ENCODE measurements at regions not wholly inside any gene's neighbourhood (a gene's known extent, or its start where the extent isn't known, plus 50 kb on each side); places are given as distances from the start of the nearest gene placed in this dataset.
"Not testable (repeated sequence)": the region's sequence is repeated elsewhere in the genome, so short reads cannot be mapped to it uniquely, and the experiment has no call there.

- FAIRE-seq (no peak), DNase-seq (peak; percentile 4 to 8)
- peaks cover 0 to 6% (median 0%) of the 10 kb centered on the region in 3 donors for H3K4me1 ChIP-seq (ENCODE audit: control insufficient read depth in 3 of 3, insufficient read depth in 2 of 3, low read depth in 1 of 3, low read length in 2 of 3)
- H3K27ac ChIP-seq (ENCODE audit: low read depth in 1 of 3, low read length in 2 of 3), result no peak overlapping the region
- H3K27me3 ChIP-seq (ENCODE audit: control insufficient read depth in 3 of 3, insufficient read depth in 3 of 3, low read length in 3 of 3), result no peaks in the 10 kb centered on the region
- H3K4me3 ChIP-seq (ENCODE audit: low read depth in 1 of 3, low read length in 3 of 3), result no peak overlapping the region
- 15 to 54% (median 29%) methylated on average over 14 of the region's 14 CpGs for WGBS, 3 donors
- no peaks in the 10 kb centered on the region for H3K36me3 ChIP-seq (ENCODE audit: control insufficient read depth in 3 of 3, insufficient read depth in 2 of 3, low read depth in 1 of 3, low read length in 3 of 3)
- H3K9me3 ChIP-seq (ENCODE audit: control insufficient read depth in 2 of 2, insufficient read depth in 1 of 2, low read depth in 1 of 2, low read length in 1 of 2), result no peaks in the 10 kb centered on the region
Observed at GRCh38 chr7:156379324-156380070, 261.1 kb upstream of the RNF32 start.

- Histone ChIP-seq H3K9me3 (ENCODE audit: control insufficient read depth in 2 of 2, insufficient read depth in 1 of 2, low read depth in 1 of 2, low read length in 1 of 2) (no peaks in the 10 kb centered on the region), H3K4me3 (ENCODE audit: low read depth in 1 of 3, low read length in 3 of 3) (no peak overlapping the region), H3K4me1 (ENCODE audit: control insufficient read depth in 3 of 3, insufficient read depth in 2 of 3, low read depth in 1 of 3, low read length in 2 of 3) (peaks cover 0 to 6% (median 0%) of the 10 kb centered on the region in 3 donors), H3K27me3 (ENCODE audit: control insufficient read depth in 3 of 3, insufficient read depth in 3 of 3, low read length in 3 of 3) (no peaks in the 10 kb centered on the region), H3K36me3 (ENCODE audit: control insufficient read depth in 3 of 3, insufficient read depth in 2 of 3, low read depth in 1 of 3, low read length in 3 of 3) (no peaks in the 10 kb centered on the region), H3K27ac (ENCODE audit: low read depth in 1 of 3, low read length in 2 of 3) (no peak overlapping the region)
- DNase-seq (no peak), FAIRE-seq (no peak)
- WGBS, 3 donors, result 72 to 87% (median 78%) methylated on average over 10 of the region's 10 CpGs
Observed at GRCh38 chr7:156378806-156379205, 261.8 kb upstream of the RNF32 start.

GRCh38 chr7:156376317-156376716 lies 264.3 kb upstream of the RNF32 start:
- Histone ChIP-seq H3K9me3 (ENCODE audit: control insufficient read depth in 2 of 2, insufficient read depth in 1 of 2, low read depth in 1 of 2, low read length in 1 of 2) (peaks cover 0 to 3% of the 10 kb centered on the region in 2 donors), H3K27me3 (ENCODE audit: control insufficient read depth in 3 of 3, insufficient read depth in 3 of 3, low read length in 3 of 3) (no peaks in the 10 kb centered on the region), H3K4me3 (ENCODE audit: low read depth in 1 of 3, low read length in 3 of 3) (no peak overlapping the region), H3K4me1 (ENCODE audit: control insufficient read depth in 3 of 3, insufficient read depth in 2 of 3, low read depth in 1 of 3, low read length in 2 of 3) (peaks cover 0 to 6% (median 0%) of the 10 kb centered on the region in 3 donors), H3K27ac (ENCODE audit: low read depth in 1 of 3, low read length in 2 of 3) (no peak overlapping the region), H3K36me3 (ENCODE audit: control insufficient read depth in 3 of 3, insufficient read depth in 2 of 3, low read depth in 1 of 3, low read length in 3 of 3) (no peaks in the 10 kb centered on the region)
- DNase-seq (no peak), FAIRE-seq (no peak)
- WGBS, 3 donors, result 75 to 81% (median 81%) methylated on average over 7 of the region's 7 CpGs

DNA sequence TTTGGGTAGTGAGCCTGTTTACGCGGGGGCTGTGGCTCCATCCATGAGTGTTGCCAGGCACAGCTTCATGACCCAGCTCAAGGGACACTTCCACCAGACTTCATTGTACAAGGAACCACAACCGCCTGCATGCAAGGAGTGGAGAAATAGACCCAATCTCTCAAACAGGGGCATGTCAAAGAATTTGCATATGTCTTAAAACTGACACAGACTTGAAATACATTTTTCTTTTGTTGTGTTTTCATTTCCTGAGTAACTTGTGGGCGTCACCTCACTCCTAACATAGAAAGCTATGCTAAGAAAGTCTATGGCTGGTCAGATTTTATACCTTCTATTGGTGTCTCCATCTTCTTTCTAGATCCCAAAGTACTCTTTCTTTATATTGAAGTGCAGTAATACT lies 266.2 kb upstream of the RNF32 start:
- no peak overlapping the region for H3K4me3 ChIP-seq (ENCODE audit: low read depth in 1 of 3, low read length in 3 of 3)
- FAIRE-seq, result no peak
- H3K27ac ChIP-seq (ENCODE audit: low read depth in 1 of 3, low read length in 2 of 3), result no peak overlapping the region
- H3K9me3 ChIP-seq (ENCODE audit: control insufficient read depth in 2 of 2, insufficient read depth in 1 of 2, low read depth in 1 of 2, low read length in 1 of 2), result peaks cover 0 to 3% of the 10 kb centered on the region in 2 donors
- no peaks in the 10 kb centered on the region for H3K36me3 ChIP-seq (ENCODE audit: control insufficient read depth in 3 of 3, insufficient read depth in 2 of 3, low read depth in 1 of 3, low read length in 3 of 3)
- 85 to 93% (median 87%) methylated on average over 4 of the region's 4 CpGs for WGBS, 3 donors
- DNase-seq, result no peak
- H3K4me1 ChIP-seq (ENCODE audit: control insufficient read depth in 3 of 3, insufficient read depth in 2 of 3, low read depth in 1 of 3, low read length in 2 of 3), result peaks cover 0 to 2% (median 0%) of the 10 kb centered on the region in 3 donors
- no peaks in the 10 kb centered on the region for H3K27me3 ChIP-seq (ENCODE audit: control insufficient read depth in 3 of 3, insufficient read depth in 3 of 3, low read length in 3 of 3)

DNA sequence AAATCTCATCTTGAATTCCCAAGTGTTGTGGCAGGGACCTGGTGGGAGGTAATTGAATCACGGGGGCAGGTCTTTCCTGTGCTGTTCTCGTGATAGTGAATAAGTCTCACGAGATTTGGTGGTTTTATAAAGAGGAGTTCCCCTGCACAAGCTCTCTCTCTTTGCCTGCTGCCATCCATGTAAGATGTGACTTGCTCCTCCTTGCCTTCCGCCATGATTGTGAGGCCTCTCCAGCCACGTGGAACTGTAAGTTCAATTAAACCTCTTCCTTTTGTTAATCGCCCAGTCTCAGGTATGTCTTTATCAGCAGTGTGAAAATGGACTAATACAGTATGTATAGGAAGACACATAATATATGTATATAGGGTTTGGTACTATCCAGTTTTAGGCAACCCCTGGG lies 270.6 kb upstream of the RNF32 start:
- FAIRE-seq, result not testable (repeated sequence)

GRCh38 chr7:156368053-156368843 lies 272.3 kb upstream of the RNF32 start:
- DNase-seq (no peak), FAIRE-seq (no peak)
- Histone ChIP-seq H3K36me3 (ENCODE audit: control insufficient read depth in 3 of 3, insufficient read depth in 2 of 3, low read depth in 1 of 3, low read length in 3 of 3) (no peaks in the 10 kb centered on the region), H3K27me3 (ENCODE audit: control insufficient read depth in 3 of 3, insufficient read depth in 3 of 3, low read length in 3 of 3) (no peaks in the 10 kb centered on the region), H3K4me3 (ENCODE audit: low read depth in 1 of 3, low read length in 3 of 3) (no peak overlapping the region), H3K9me3 (ENCODE audit: control insufficient read depth in 2 of 2, insufficient read depth in 1 of 2, low read depth in 1 of 2, low read length in 1 of 2) (peaks cover 0 to 3% of the 10 kb centered on the region in 2 donors), H3K4me1 (ENCODE audit: control insufficient read depth in 3 of 3, insufficient read depth in 2 of 3, low read depth in 1 of 3, low read length in 2 of 3) (no peaks in the 10 kb centered on the region), H3K27ac (ENCODE audit: low read depth in 1 of 3, low read length in 2 of 3) (no peak overlapping the region)
- WGBS, 3 donors, result 70 to 84% (median 76%) methylated on average over 12 of the region's 12 CpGs

More for the DNA sequence above, 270.6 kb upstream of the RNF32 start:
- not testable (repeated sequence) for H3K36me3 ChIP-seq (ENCODE audit: control insufficient read depth in 3 of 3, insufficient read depth in 2 of 3, low read depth in 1 of 3, low read length in 3 of 3); H3K27ac ChIP-seq (ENCODE audit: low read depth in 1 of 3, low read length in 2 of 3); H3K9me3 ChIP-seq (ENCODE audit: control insufficient read depth in 2 of 2, insufficient read depth in 1 of 2, low read depth in 1 of 2, low read length in 1 of 2); H3K4me1 ChIP-seq (ENCODE audit: control insufficient read depth in 3 of 3, insufficient read depth in 2 of 3, low read depth in 1 of 3, low read length in 2 of 3); DNase-seq; H3K27me3 ChIP-seq (ENCODE audit: control insufficient read depth in 3 of 3, insufficient read depth in 3 of 3, low read length in 3 of 3); H3K4me3 ChIP-seq (ENCODE audit: low read depth in 1 of 3, low read length in 3 of 3)
- WGBS, 3 donors, result 76 to 84% (median 83%) methylated on average over 6 of the region's 6 CpGs

- no peak for FAIRE-seq
- Histone ChIP-seq H3K9me3 (ENCODE audit: control insufficient read depth in 2 of 2, insufficient read depth in 1 of 2, low read depth in 1 of 2, low read length in 1 of 2) (no peaks in the 10 kb centered on the region), H3K4me3 (ENCODE audit: low read depth in 1 of 3, low read length in 3 of 3) (no peak overlapping the region), H3K27ac (ENCODE audit: low read depth in 1 of 3, low read length in 2 of 3) (no peak overlapping the region), H3K36me3 (ENCODE audit: control insufficient read depth in 3 of 3, insufficient read depth in 2 of 3, low read depth in 1 of 3, low read length in 3 of 3) (no peaks in the 10 kb centered on the region), H3K27me3 (ENCODE audit: control insufficient read depth in 3 of 3, insufficient read depth in 3 of 3, low read length in 3 of 3) (no peaks in the 10 kb centered on the region), H3K4me1 (ENCODE audit: control insufficient read depth in 3 of 3, insufficient read depth in 2 of 3, low read depth in 1 of 3, low read length in 2 of 3) (no peaks in the 10 kb centered on the region)
- WGBS, 3 donors, result 81 to 94% (median 87%) methylated on average over 5 of the region's 5 CpGs
- no peak for DNase-seq
Observed at GRCh38 chr7:156363751-156364150, 276.8 kb upstream of the RNF32 start.

DNA sequence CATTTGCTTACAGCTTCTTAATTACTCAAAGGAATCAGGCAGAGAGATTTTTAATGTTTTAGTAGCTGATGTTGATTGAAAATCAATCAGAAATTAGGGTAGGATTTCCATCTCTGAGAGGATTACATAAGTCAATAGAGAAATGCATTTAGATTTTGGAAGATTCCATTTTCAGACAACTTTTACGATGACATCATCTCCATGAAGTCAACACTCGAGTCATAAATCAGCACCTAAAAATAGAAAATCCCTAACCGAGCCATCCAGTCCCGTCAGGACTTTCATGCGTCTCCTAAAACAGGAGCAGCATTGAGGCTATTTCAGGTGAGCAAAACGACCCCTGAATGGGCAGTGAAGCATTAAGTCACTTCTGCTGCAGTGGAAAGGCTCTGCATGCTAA lies 279.7 kb upstream of the RNF32 start:
- no peak for DNase-seq
- Histone ChIP-seq H3K4me1 (ENCODE audit: control insufficient read depth in 3 of 3, insufficient read depth in 2 of 3, low read depth in 1 of 3, low read length in 2 of 3) (no peaks in the 10 kb centered on the region), H3K36me3 (ENCODE audit: control insufficient read depth in 3 of 3, insufficient read depth in 2 of 3, low read depth in 1 of 3, low read length in 3 of 3) (no peaks in the 10 kb centered on the region), H3K27me3 (ENCODE audit: control insufficient read depth in 3 of 3, insufficient read depth in 3 of 3, low read length in 3 of 3) (no peaks in the 10 kb centered on the region), H3K9me3 (ENCODE audit: control insufficient read depth in 2 of 2, insufficient read depth in 1 of 2, low read depth in 1 of 2, low read length in 1 of 2) (no peaks in the 10 kb centered on the region), H3K27ac (ENCODE audit: low read depth in 1 of 3, low read length in 2 of 3) (no peak overlapping the region), H3K4me3 (ENCODE audit: low read depth in 1 of 3, low read length in 3 of 3) (no peak overlapping the region)
- no peak for FAIRE-seq
- 66 to 69% (median 68%) methylated on average over 6 of the region's 6 CpGs for WGBS, 3 donors
